Vagina (tissue), 2 donors: ENCODE measurements at regions not wholly inside any gene's neighbourhood (a gene's known extent, or its start where the extent isn't known, plus 50 kb on each side); places are given as distances from the start of the nearest gene placed in this dataset.

ENCODE experiments used
- DNase-seq, 2 donors: peaks; one replicate each; pipeline ENCODE4 v3.0.0-alpha.2; 2017; ENCODE audit errors: extremely low spot score in 2 of 2
- H3K27ac ChIP-seq: fragments of 200-600 bp; sonication (generic); one replicate; pipeline ENCODE4 v1.5.1; 2019
- H3K27me3 ChIP-seq: fragments of 200-600 bp; sonication (generic); one replicate; pipeline ENCODE4 v1.5.1; 2019
- H3K36me3 ChIP-seq, 2 donors: fragments of 200-600 bp; sonication (generic); one replicate each; pipeline ENCODE4 v1.5.1; 2017 to 2019
- H3K4me1 ChIP-seq: fragments of 200-600 bp; sonication (generic); one replicate; pipeline ENCODE4 v1.5.1; 2019
- H3K4me3 ChIP-seq, 2 donors: fragments of 200-600 bp; sonication (generic); 1 replicate in 1 of 2; 2 replicates in 1 of 2; pipeline ENCODE4 v1.5.1; 2016 to 2019
- H3K9me3 ChIP-seq: fragments of 200-600 bp; sonication (generic); one replicate; pipeline ENCODE4 v1.5.1; 2019
- POLR2A ChIP-seq, 2 donors: fragments of 450-650 bp; IDR thresholded peaks; one replicate each; pipeline ENCODE4 v1.6.1; 2017; ENCODE audit warnings: antibody characterized with exemption in 2 of 2, mild to moderate bottlenecking in 2 of 2, moderate library complexity in 2 of 2
- POLR2AphosphoS5 ChIP-seq, 2 donors: sonication (generic); formaldehyde crosslinking; IDR thresholded peaks; one replicate each; pipeline ENCODE4 v1.9.0; 2017; ENCODE audit warnings: antibody characterized with exemption in 2 of 2, mild to moderate bottlenecking in 2 of 2, low read depth in 1 of 2; ENCODE audit not compliant: insufficient read depth in 1 of 2
- intact Hi-C: fragments of 100-400 bp; cut with DNase I; formaldehyde crosslinking; loops from one replicate; pipeline ENCODE4 v1.15.1; 2023
- TF ChIP-seq, protein P1 (sequence below), 3 experiments: fragments of 450-650 bp in 2 of 3; fragments of 200-600 bp in 1 of 3; sonication (generic) in 1 of 3; IDR thresholded peaks; one replicate each; pipeline ENCODE4 v1.5.1; 2017 to 2019; ENCODE audit warnings: antibody characterized with exemption in 3 of 3, mild to moderate bottlenecking in 2 of 3, moderate library complexity in 2 of 3

DNA sequence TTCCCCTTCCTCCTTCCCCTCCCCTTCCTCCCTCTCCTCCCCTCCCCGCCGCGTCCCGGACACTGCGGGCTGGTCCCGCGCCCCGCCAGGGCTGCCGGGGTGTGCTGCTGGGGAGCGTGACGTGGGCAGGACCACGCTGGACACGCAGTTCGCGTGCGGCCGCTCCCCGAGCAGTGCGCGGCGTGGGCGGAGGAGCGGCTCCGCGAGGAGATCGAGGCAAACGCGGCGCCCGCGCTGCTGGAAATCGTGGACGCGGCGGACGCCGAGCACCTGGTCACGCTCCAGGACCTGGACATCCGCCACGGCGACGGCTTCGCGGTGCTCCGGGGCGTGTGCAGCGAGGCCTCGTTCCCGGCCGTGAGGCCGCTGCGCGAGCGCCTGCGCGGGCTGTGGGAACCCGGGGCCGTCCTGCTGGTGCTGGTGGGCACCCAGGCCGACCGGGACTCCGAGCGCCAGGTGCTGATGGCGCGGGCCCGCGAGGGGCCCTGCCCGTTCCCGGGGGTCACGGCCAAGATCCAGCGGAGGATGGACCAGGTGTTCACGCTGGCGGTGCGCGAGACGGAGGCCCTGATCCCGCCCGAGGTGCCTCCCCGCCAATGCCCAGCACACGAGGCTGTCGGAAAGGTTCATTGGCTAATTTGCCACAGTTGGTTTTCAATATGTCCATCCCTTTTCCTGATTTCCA is 84.3 kb downstream of the TNFAIP2 start:
- Histone ChIP-seq H3K27ac (peak overlapping the region; percentile 90), H3K27me3 (no peaks in the 10 kb centered on the region), H3K4me1 (peaks cover 31% of the 10 kb centered on the region), H3K36me3 (no peaks in the 10 kb centered on the region), H3K4me3 (peak overlapping the region; percentile 49 to 51), H3K9me3 (peaks cover 3% of the 10 kb centered on the region)
- DNase-seq = no peak
- intact Hi-C loops = loop anchor here (5.0 kb wide), 1 partner anchor 85 kb away; the partner anchor contains the start of gene TNFAIP2
- peak in 1 of 2 donors; percentile 48 for TF ChIP-seq POLR2AphosphoS5 (IDR thresholded peaks at IDR 0.05; ENCODE audit: insufficient read depth in 1 of 2, low read depth in 1 of 2)
- peak in 1 of 2 donors; percentile 70 for TF ChIP-seq POLR2A (IDR thresholded peaks at IDR 0.05)
- TF ChIP-seq, protein P1, sequence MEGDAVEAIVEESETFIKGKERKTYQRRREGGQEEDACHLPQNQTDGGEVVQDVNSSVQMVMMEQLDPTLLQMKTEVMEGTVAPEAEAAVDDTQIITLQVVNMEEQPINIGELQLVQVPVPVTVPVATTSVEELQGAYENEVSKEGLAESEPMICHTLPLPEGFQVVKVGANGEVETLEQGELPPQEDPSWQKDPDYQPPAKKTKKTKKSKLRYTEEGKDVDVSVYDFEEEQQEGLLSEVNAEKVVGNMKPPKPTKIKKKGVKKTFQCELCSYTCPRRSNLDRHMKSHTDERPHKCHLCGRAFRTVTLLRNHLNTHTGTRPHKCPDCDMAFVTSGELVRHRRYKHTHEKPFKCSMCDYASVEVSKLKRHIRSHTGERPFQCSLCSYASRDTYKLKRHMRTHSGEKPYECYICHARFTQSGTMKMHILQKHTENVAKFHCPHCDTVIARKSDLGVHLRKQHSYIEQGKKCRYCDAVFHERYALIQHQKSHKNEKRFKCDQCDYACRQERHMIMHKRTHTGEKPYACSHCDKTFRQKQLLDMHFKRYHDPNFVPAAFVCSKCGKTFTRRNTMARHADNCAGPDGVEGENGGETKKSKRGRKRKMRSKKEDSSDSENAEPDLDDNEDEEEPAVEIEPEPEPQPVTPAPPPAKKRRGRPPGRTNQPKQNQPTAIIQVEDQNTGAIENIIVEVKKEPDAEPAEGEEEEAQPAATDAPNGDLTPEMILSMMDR (IDR thresholded peaks at IDR 0.05) = no peak

DNA sequence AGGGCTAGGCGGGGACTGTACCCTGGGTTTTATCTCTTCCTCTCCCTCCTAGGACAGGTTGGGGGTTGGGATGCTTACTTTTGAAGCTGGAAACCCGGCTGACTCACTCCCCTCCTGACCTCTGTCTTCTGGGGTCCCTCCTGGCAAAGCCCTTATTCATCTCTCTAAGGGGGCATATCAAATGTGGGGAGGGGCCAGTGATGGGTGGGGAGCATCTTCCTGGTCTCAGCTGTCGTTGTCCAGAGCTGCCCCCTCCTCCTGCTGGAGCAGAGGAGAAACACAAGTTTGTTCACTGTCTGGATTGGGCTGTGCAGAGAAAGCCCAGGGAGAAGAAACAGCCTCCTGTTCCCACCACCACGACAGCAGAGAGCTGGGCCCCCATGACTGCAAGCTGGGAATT is 85.8 kb downstream of the TNFAIP2 start:
- TF ChIP-seq POLR2AphosphoS5 (IDR thresholded peaks at IDR 0.05; ENCODE audit: insufficient read depth in 1 of 2, low read depth in 1 of 2) (no peak), POLR2A (IDR thresholded peaks at IDR 0.05) (no peak)
- TF ChIP-seq, protein P1 (IDR thresholded peaks at IDR 0.05) = peak in 1 of 3 experiments; percentile 18
- intact Hi-C loops = loop anchor here (5.0 kb wide), 1 partner anchor 87 kb away; the partner anchor contains the start of gene TNFAIP2

DNA sequence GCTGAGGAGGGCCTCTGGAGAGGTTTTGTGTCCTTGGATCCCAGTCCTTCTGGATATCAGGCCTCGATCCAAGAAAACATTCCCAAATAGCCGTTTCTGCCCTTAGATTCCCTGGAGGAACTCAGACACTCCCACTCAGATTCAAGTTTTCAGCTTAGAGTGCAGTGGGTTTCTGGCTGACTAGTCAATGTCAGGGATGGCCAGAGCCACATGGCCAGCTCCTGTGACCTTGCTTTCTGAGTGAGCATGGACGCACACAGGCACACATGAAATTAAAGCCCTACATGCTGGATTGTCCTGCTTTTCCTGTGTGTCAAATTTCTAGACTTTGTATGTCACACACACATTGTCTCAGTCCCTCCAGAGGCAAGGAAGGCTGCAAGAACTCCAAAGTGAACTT is 86.2 kb downstream of the TNFAIP2 start:
- Histone ChIP-seq H3K4me1 (peaks cover 31% of the 10 kb centered on the region), H3K27me3 (no peaks in the 10 kb centered on the region), H3K36me3 (no peaks in the 10 kb centered on the region), H3K27ac (peak overlapping the region; percentile 90), H3K9me3 (peaks cover 2% of the 10 kb centered on the region), H3K4me3 (peak overlapping the region; percentile 49 to 51)
- intact Hi-C loops = loop anchor here (5.0 kb wide), 1 partner anchor 87 kb away; the partner anchor contains the start of gene TNFAIP2
- no peak for DNase-seq
- no peak for TF ChIP-seq POLR2AphosphoS5 (IDR thresholded peaks at IDR 0.05; ENCODE audit: insufficient read depth in 1 of 2, low read depth in 1 of 2)
- TF ChIP-seq POLR2A (IDR thresholded peaks at IDR 0.05) = no peak

More for the DNA sequence above, 85.8 kb downstream of the TNFAIP2 start:
- Histone ChIP-seq H3K4me1 (peaks cover 31% of the 10 kb centered on the region), H3K27ac (peak overlapping the region; percentile 90), H3K27me3 (no peaks in the 10 kb centered on the region), H3K9me3 (peaks cover 3% of the 10 kb centered on the region), H3K4me3 (peak overlapping the region; percentile 49 to 51), H3K36me3 (no peaks in the 10 kb centered on the region)
- DNase-seq = no peak

DNA sequence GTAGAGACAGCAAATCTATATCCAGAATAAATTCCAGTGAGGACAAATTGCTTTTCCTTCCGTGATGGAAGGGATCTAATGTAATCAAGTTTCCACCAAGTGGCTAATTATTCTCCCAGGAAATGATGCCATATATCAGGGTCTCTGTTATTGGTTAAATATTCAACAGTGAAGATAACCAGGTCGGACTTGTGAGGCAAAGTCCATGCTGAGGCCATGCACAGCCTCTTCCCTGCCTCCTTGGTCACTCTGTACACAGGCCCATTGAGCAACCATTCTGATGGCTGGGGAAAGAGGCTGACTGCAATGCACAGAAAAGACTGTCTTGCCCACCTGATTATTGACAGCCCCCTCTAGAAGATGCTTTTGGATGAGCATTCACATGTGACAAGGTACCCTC is 90.1 kb downstream of the TNFAIP2 start:
- TF ChIP-seq, protein P1 (IDR thresholded peaks at IDR 0.05) = no peak
- no peaks in the 10 kb centered on the region for H3K9me3 ChIP-seq
- no peaks in the 10 kb centered on the region for H3K36me3 ChIP-seq
- H3K4me3 ChIP-seq = no peak overlapping the region
- no peaks in the 10 kb centered on the region for H3K27me3 ChIP-seq
- intact Hi-C loops = no loop called here
- no peak overlapping the region for H3K27ac ChIP-seq
- H3K4me1 ChIP-seq = peaks cover 15% of the 10 kb centered on the region
- DNase-seq = no peak

DNA sequence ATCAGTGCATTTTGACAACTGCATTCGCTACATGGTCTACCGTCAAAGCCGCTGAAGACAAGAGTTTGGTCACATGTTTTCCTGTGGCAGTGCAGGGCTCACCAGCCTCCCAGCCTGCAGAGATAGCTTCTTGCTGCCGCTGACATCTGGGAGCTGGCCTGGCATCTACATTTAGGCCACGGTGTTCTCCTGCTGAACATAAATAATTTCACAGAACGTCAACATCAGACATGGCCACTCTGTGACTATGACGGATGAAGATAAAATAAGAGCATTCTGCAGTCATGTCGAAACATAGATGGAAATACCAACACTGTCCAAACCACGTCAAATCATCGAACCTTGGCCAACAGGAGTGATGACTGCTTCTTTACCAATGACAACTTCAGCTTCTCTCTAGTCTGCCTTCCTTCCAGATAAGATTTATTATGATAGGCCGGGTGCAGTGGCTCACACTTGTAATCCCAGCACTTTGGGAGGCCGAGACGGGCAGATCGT is 91.2 kb downstream of the TNFAIP2 start:
- Histone ChIP-seq H3K27ac (no peak overlapping the region), H3K27me3 (no peaks in the 10 kb centered on the region), H3K36me3 (no peaks in the 10 kb centered on the region), H3K9me3 (no peaks in the 10 kb centered on the region), H3K4me3 (no peak overlapping the region), H3K4me1 (peaks cover 6% of the 10 kb centered on the region)
- no peak for DNase-seq
- intact Hi-C loops = no loop called here
- TF ChIP-seq, protein P1 (IDR thresholded peaks at IDR 0.05) = no peak
- TF ChIP-seq POLR2AphosphoS5 (IDR thresholded peaks at IDR 0.05; ENCODE audit: insufficient read depth in 1 of 2, low read depth in 1 of 2) = no peak
- no peak for TF ChIP-seq POLR2A (IDR thresholded peaks at IDR 0.05)
